Tibial nerve (tissue), 3 donors: ENCODE measurements at regions not wholly inside any gene's neighbourhood (a gene's known extent, or its start where the extent isn't known, plus 50 kb on each side); places are given as distances from the start of the nearest gene placed in this dataset.

Experiments
- CTCF ChIP-seq, 5 experiments: fragments of 200-600 bp in 3 of 5; fragments of 450-650 bp in 2 of 5; sonication (generic) in 3 of 5; IDR thresholded peaks; one replicate each; pipeline ENCODE4 v1.5.1; 2016 to 2019; ENCODE audit warnings: antibody characterized with exemption in 5 of 5, mild to moderate bottlenecking in 3 of 5, moderate library complexity in 2 of 5
- POLR2A ChIP-seq, 2 donors: fragments of 450-650 bp; IDR thresholded peaks; one replicate each; pipeline ENCODE4 v1.6.1; 2017; ENCODE audit warnings: antibody characterized with exemption in 2 of 2, mild to moderate bottlenecking in 2 of 2, moderate library complexity in 2 of 2

GRCh38 chr20:9939231-9939630 lies 95.6 kb upstream of the ANKEF1 start:
- TF ChIP-seq CTCF (IDR thresholded peaks at IDR 0.05) (no peak), POLR2A (IDR thresholded peaks at IDR 0.05) (no peak)
